Right cardiac atrium (tissue), 5 donors: ENCODE measurements at regions not wholly inside any gene's neighbourhood (a gene's known extent, or its start where the extent isn't known, plus 50 kb on each side); places are given as distances from the start of the nearest gene placed in this dataset.
"Not testable (repeated sequence)": the region's sequence is repeated elsewhere in the genome, so short reads cannot be mapped to it uniquely, and the experiment has no call there.

Source experiments
- ATAC-seq, 2 donors: fragments of 200-7000 bp; cut with Tn5 transposase; one replicate each; pipeline versions ENCODE4 v1.8.0 to v1.9.1; 2020; ENCODE audit warnings: moderate library complexity in 2 of 2, mild to moderate bottlenecking in 1 of 2
- DNase-seq, 3 donors: peaks; one replicate each; pipeline ENCODE4 v3.0.0-alpha.2; 2020
- H3K27ac ChIP-seq: one replicate; pipeline ENCODE4 v1.5.1; 2013; ENCODE audit warnings: mild to moderate bottlenecking, low read length, control low read depth, moderate library complexity
- H3K27me3 ChIP-seq: one replicate; pipeline ENCODE4 v1.6.1; 2013; ENCODE audit not compliant: control insufficient read depth, insufficient read depth
- H3K4me1 ChIP-seq: one replicate; pipeline ENCODE4 v1.6.1; 2013; ENCODE audit warnings: low read length; ENCODE audit not compliant: control insufficient read depth, insufficient read depth
- H3K4me3 ChIP-seq: one replicate; pipeline ENCODE4 v1.5.1; 2013; ENCODE audit warnings: low read length, control low read depth
- H3K9me3 ChIP-seq: one replicate; pipeline ENCODE4 v1.6.1; 2013; ENCODE audit warnings: low read length; ENCODE audit not compliant: control insufficient read depth
- WGBS: extraction: QIAGEN DNeasy Blood & Tissue Kit; methylation state at CpG from one replicate; pipeline ENCODE4 v1.1.7; 2013; 5-methylcytosine and 5-hydroxymethylcytosine counted together
- intact Hi-C, 4 donors: fragments of 100-400 bp; cut with DNase I; formaldehyde crosslinking; loops; one replicate each; pipeline versions ENCODE4 v1.11.0 to v1.14.0; 2022 to 2023
- donor health status: healthy with polysubstance abuse.
- donor health status: DM: no; HTN: yes; CAD: no.
- donor health status: DM: no; HTN: no; CAD: no.
- donor health status: DM: no; HTN: yes; CAD: no; lungs with severe emphysema.
- donor health status: DM: yes; HTN: yes; CAD: no.

GRCh38 chr21:10385898-10386527 is 135.4 kb upstream of the TPTE start:
- H3K9me3 ChIP-seq, H3K4me3 ChIP-seq, intact Hi-C loops, H3K27me3 ChIP-seq, H3K27ac ChIP-seq, H3K4me1 ChIP-seq, DNase-seq: not testable (repeated sequence)
- peak; percentile 4 to 6 for ATAC-seq
- 66% methylated on average over 13 of the region's 13 CpGs for WGBS

GRCh38 chr21:10387692-10388450 is 133.5 kb upstream of the TPTE start:
- H3K4me1 ChIP-seq, H3K4me3 ChIP-seq, intact Hi-C loops, H3K27ac ChIP-seq, H3K9me3 ChIP-seq, DNase-seq, ATAC-seq, H3K27me3 ChIP-seq: not testable (repeated sequence)
- 51% methylated on average over 3 of the region's 3 CpGs for WGBS

GRCh38 chr21:10388625-10389024 is 132.8 kb upstream of the TPTE start:
- H3K9me3 ChIP-seq, result not testable (repeated sequence)

GRCh38 chr21:10392301-10392700 is 129.1 kb upstream of the TPTE start:
- DNase-seq, result not testable (repeated sequence)

More at GRCh38 chr21:10388625-10389024, 132.8 kb upstream of the TPTE start:
- H3K27me3 ChIP-seq, DNase-seq, H3K4me1 ChIP-seq, H3K4me3 ChIP-seq, intact Hi-C loops, H3K27ac ChIP-seq, ATAC-seq: not testable (repeated sequence)
- WGBS, result 65% methylated on average over 9 of the region's 9 CpGs

GRCh38 chr21:10395963-10396362 is 125.4 kb upstream of the TPTE start:
- H3K4me3 ChIP-seq, intact Hi-C loops, H3K27me3 ChIP-seq, H3K27ac ChIP-seq, H3K4me1 ChIP-seq, H3K9me3 ChIP-seq, DNase-seq, ATAC-seq: not testable (repeated sequence)
- 53% methylated on average over 1 of the region's 1 CpG for WGBS

More at GRCh38 chr21:10392301-10392700, 129.1 kb upstream of the TPTE start:
- ATAC-seq, H3K27ac ChIP-seq, H3K27me3 ChIP-seq, H3K9me3 ChIP-seq, H3K4me3 ChIP-seq, intact Hi-C loops, H3K4me1 ChIP-seq: not testable (repeated sequence)
- WGBS, result no CpG with 5 or more reads among the region's 1 CpG

GRCh38 chr21:10397495-10397915 is 123.9 kb upstream of the TPTE start:
- DNase-seq, result peak in 1 of 3 donors; percentile 61
- 70% methylated on average over 13 of the region's 13 CpGs for WGBS
- H3K27ac ChIP-seq, H3K4me1 ChIP-seq, H3K9me3 ChIP-seq, intact Hi-C loops, H3K4me3 ChIP-seq, H3K27me3 ChIP-seq: not testable (repeated sequence)
- ATAC-seq, result peak; percentile 4 to 22

- H3K27me3 ChIP-seq, DNase-seq, H3K27ac ChIP-seq, ATAC-seq, H3K4me1 ChIP-seq, intact Hi-C loops, H3K9me3 ChIP-seq, H3K4me3 ChIP-seq: not testable (repeated sequence)
- WGBS, result 76% methylated on average over 8 of the region's 10 CpGs
Observed at GRCh38 chr21:10398692-10399489, 122.5 kb upstream of the TPTE start.

- ATAC-seq (peak; percentile 7 to 36), DNase-seq (peak in 1 of 3 donors; percentile 61)
- intact Hi-C loops, H3K9me3 ChIP-seq, H3K4me1 ChIP-seq, H3K27ac ChIP-seq, H3K4me3 ChIP-seq, H3K27me3 ChIP-seq: not testable (repeated sequence)
- WGBS, result 75% methylated on average over 18 of the region's 18 CpGs
Observed at GRCh38 chr21:10400622-10401361, 120.6 kb upstream of the TPTE start.

- peak; percentile 1 to 10 for ATAC-seq
- H3K27me3 ChIP-seq, H3K27ac ChIP-seq, DNase-seq, H3K9me3 ChIP-seq, H3K4me1 ChIP-seq, H3K4me3 ChIP-seq, intact Hi-C loops: not testable (repeated sequence)
- 75% methylated on average over 5 of the region's 5 CpGs for WGBS
Observed at GRCh38 chr21:10402461-10402860, 118.9 kb upstream of the TPTE start.

- H3K4me3 ChIP-seq, DNase-seq, ATAC-seq, H3K27me3 ChIP-seq, H3K4me1 ChIP-seq, H3K9me3 ChIP-seq, H3K27ac ChIP-seq, intact Hi-C loops: not testable (repeated sequence)
- 69% methylated on average over 36 of the region's 36 CpGs for WGBS
Observed at GRCh38 chr21:10405331-10405730, 116.1 kb upstream of the TPTE start.
